Hepatocyte (in vitro differentiated cells): ENCODE measurements at regions not wholly inside any gene's neighbourhood (a gene's known extent, or its start where the extent isn't known, plus 50 kb on each side); places are given as distances from the start of the nearest gene placed in this dataset.

Experiments used
- EZH2phosphoT487 ChIP-seq: fragments of 200-600 bp; sonication (generic); IDR thresholded peaks from one replicate; pipeline ENCODE4 v1.6.1; 2018; ENCODE audit warnings: antibody characterized with exemption, mild to moderate bottlenecking, low read depth, moderate library complexity; ENCODE audit not compliant: unreplicated experiment, severe bottlenecking
- TF ChIP-seq, protein P1 (sequence below): fragments of 200-600 bp; sonication (generic); IDR thresholded peaks from 2 replicates; pipeline ENCODE4 v1.5.1; 2016; ENCODE audit warnings: antibody characterized with exemption, mild to moderate bottlenecking; ENCODE audit not compliant: poor library complexity

DNA sequence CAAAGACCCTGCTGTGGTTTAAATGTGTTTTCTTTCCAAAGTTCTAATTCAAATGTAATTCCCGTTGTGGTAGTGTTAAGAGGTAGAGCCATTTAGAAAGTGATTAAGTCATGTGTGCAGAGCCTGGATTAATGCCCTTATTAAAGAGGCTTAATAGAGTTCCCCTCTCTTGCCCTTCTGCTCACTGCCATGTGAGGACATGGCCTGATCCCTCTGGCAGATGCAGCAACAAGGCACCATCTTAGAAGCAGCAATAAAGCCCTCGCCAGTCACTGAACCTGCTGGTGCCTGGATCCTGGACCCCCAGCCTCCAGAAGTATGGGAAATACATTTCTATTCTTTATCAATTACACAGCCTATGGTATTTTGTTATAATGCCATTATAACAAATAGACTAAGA is 485.2 kb downstream of the DCDC2C start:
- TF ChIP-seq, protein P1, sequence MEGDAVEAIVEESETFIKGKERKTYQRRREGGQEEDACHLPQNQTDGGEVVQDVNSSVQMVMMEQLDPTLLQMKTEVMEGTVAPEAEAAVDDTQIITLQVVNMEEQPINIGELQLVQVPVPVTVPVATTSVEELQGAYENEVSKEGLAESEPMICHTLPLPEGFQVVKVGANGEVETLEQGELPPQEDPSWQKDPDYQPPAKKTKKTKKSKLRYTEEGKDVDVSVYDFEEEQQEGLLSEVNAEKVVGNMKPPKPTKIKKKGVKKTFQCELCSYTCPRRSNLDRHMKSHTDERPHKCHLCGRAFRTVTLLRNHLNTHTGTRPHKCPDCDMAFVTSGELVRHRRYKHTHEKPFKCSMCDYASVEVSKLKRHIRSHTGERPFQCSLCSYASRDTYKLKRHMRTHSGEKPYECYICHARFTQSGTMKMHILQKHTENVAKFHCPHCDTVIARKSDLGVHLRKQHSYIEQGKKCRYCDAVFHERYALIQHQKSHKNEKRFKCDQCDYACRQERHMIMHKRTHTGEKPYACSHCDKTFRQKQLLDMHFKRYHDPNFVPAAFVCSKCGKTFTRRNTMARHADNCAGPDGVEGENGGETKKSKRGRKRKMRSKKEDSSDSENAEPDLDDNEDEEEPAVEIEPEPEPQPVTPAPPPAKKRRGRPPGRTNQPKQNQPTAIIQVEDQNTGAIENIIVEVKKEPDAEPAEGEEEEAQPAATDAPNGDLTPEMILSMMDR, result no peak
- TF ChIP-seq EZH2phosphoT487, result no peak
